ENCODE measurements at regions not wholly inside any gene's neighbourhood (a gene's known extent, or its start where the extent isn't known, plus 50 kb on each side); places are given as distances from the start of the nearest gene placed in this dataset.

- Mint-ChIP-seq H3K4me3 (no peak overlapping the region), H3K4me1 (no peaks in the 10 kb centered on the region), H3K27ac (no peak overlapping the region), H3K27me3 (peaks cover 22% of the 10 kb centered on the region), H3K36me3 (no peaks in the 10 kb centered on the region), H3K9me3 (no peaks in the 10 kb centered on the region)
Measured at GRCh38 chr2:65701191-65701590, 268.8 kb upstream of the SPRED2 start.

- peaks cover 22% of the 10 kb centered on the region for H3K27me3 Mint-ChIP-seq
- no peak overlapping the region for H3K4me3 Mint-ChIP-seq
- H3K4me1 Mint-ChIP-seq = no peaks in the 10 kb centered on the region
- H3K9me3 Mint-ChIP-seq = no peaks in the 10 kb centered on the region
- H3K27ac Mint-ChIP-seq = no peak overlapping the region
- H3K36me3 Mint-ChIP-seq = no peaks in the 10 kb centered on the region
Measured at GRCh38 chr2:65700720-65701119, 268.3 kb upstream of the SPRED2 start.

DNA sequence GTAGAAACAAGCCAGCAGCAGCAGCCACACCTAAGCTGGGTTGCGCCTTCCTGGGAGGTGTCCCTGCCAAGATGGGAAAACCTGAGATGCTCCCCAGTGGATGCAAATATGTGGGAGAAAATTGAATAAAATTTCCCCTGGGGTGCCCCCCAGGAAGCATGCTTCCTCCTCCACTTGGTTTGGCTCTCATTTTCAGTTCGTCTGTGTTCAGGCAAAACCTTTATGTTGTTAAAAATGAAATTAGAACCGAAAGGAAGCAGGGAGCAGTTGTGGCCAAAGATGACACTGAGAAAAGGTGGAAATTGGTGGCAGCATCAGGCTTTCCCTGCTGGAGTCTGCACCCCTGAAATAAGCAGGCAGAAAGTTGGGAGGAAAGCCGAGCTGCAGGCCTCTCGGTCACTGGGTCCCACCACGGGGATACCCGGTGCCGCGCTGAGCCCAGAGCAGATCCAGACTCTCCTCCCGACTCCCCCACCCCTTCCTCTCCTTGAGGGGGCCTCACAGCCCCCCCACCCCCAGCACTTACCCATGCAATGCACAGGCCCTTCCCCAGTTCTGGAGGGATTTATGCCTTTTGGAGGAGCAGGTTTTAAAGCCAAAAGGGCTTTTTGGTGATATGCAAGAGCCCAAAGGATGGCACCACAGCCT lies 267.7 kb upstream of the SPRED2 start:
- no peak overlapping the region for H3K27ac Mint-ChIP-seq
- H3K27me3 Mint-ChIP-seq = peaks cover 22% of the 10 kb centered on the region
- no peaks in the 10 kb centered on the region for H3K36me3 Mint-ChIP-seq
- H3K4me3 Mint-ChIP-seq = no peak overlapping the region
- H3K4me1 Mint-ChIP-seq = no peaks in the 10 kb centered on the region
- H3K9me3 Mint-ChIP-seq = no peaks in the 10 kb centered on the region

- Mint-ChIP-seq H3K27ac (no peak overlapping the region), H3K27me3 (peaks cover 9% of the 10 kb centered on the region), H3K36me3 (no peaks in the 10 kb centered on the region), H3K4me3 (no peak overlapping the region), H3K9me3 (no peaks in the 10 kb centered on the region), H3K4me1 (no peaks in the 10 kb centered on the region)
Measured at GRCh38 chr2:65691816-65692215, 259.4 kb upstream of the SPRED2 start.

- Mint-ChIP-seq H3K27ac (no peak overlapping the region), H3K4me3 (no peak overlapping the region)
Measured at GRCh38 chr2:65688141-65688886, 255.9 kb upstream of the SPRED2 start.

DNA sequence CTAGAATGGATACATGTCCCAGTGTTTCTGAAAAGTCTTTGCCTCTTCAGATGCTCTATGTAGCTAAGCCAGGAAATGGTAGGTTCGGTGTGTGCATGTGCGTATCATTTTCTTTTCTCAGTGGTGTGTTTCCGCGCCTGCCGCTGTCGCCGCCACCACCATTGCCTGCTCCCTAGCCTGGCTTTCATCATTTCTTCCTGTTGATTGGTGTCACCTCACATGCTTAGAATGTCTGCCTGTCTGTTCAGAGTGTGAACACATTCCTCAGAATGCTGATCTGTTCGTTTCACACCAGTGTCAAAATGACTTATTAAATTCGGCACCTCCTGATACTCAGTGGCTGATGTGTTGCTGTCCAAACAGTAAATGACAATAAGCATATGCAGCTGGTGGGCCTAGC lies 255.2 kb upstream of the SPRED2 start:
- no peak overlapping the region for H3K27ac Mint-ChIP-seq
- no peak overlapping the region for H3K4me3 Mint-ChIP-seq
- no peaks in the 10 kb centered on the region for H3K9me3 Mint-ChIP-seq
- H3K4me1 Mint-ChIP-seq = no peaks in the 10 kb centered on the region
- peaks cover 11% of the 10 kb centered on the region for H3K27me3 Mint-ChIP-seq
- no peaks in the 10 kb centered on the region for H3K36me3 Mint-ChIP-seq

More at GRCh38 chr2:65688141-65688886, 255.9 kb upstream of the SPRED2 start:
- Mint-ChIP-seq H3K27me3 (peaks cover 10% of the 10 kb centered on the region), H3K36me3 (no peaks in the 10 kb centered on the region), H3K9me3 (no peaks in the 10 kb centered on the region), H3K4me1 (no peaks in the 10 kb centered on the region)

DNA sequence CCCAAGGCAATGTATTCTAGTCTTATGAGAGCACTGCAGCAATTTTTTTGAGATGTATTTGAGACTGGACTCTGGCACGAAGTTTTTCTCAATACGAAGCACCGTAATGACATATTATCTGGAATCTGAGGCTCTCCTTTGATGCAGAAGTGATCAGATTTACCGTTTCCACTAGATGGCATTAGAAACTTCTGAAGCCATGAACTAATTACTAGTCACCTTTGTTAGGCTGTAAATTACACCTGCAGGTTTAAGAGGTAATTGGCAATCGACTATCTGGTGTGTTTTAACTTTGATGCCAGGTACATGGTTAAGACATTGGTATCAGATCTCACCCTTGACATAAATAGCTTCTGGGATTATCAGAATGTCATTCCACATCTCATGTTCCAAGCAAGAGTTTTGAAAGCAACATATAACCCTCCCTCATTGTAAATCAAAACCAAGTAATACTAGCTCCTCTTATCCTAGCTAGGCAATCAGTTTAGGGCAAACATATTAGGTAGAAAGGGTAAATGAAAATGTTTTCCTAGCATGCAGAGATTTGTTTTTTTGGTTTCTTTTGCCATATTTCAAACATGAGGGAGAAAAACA lies 254.6 kb upstream of the SPRED2 start:
- no peak overlapping the region for H3K27ac Mint-ChIP-seq
- no peaks in the 10 kb centered on the region for H3K36me3 Mint-ChIP-seq
- no peaks in the 10 kb centered on the region for H3K4me1 Mint-ChIP-seq
- H3K9me3 Mint-ChIP-seq = no peaks in the 10 kb centered on the region
- no peak overlapping the region for H3K4me3 Mint-ChIP-seq
- H3K27me3 Mint-ChIP-seq = peaks cover 11% of the 10 kb centered on the region

DNA sequence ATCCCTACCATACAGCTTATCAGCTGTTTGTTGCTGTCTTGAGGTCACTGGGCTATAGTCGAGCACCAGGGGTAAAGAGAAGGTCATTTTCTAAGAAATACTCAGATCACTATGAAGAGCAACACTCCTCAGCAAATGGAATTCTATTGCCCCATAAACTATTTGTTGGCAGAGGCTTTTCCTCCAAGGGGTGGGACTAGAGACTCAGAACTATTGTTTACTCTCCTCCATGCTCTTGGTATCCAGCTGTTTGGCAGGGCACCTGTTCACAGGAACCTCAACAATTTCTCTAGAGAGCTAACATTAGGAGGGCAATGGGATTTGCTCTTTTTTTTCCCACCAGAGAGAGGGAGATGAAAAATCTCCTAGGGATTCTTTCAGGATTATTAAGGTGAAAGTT lies 249.1 kb upstream of the SPRED2 start:
- H3K36me3 Mint-ChIP-seq = no peaks in the 10 kb centered on the region
- peaks cover 17% of the 10 kb centered on the region for H3K27me3 Mint-ChIP-seq
- no peaks in the 10 kb centered on the region for H3K4me1 Mint-ChIP-seq
- no peak overlapping the region for H3K27ac Mint-ChIP-seq
- no peaks in the 10 kb centered on the region for H3K9me3 Mint-ChIP-seq
- H3K4me3 Mint-ChIP-seq = no peak overlapping the region

- H3K4me1 Mint-ChIP-seq = no peaks in the 10 kb centered on the region
- peaks cover 14% of the 10 kb centered on the region for H3K9me3 Mint-ChIP-seq
- H3K4me3 Mint-ChIP-seq = no peak overlapping the region
- H3K27me3 Mint-ChIP-seq = peaks cover 27% of the 10 kb centered on the region
- H3K27ac Mint-ChIP-seq = no peak overlapping the region
- no peaks in the 10 kb centered on the region for H3K36me3 Mint-ChIP-seq
Measured at GRCh38 chr2:65678779-65679391, 246.5 kb upstream of the SPRED2 start.

DNA sequence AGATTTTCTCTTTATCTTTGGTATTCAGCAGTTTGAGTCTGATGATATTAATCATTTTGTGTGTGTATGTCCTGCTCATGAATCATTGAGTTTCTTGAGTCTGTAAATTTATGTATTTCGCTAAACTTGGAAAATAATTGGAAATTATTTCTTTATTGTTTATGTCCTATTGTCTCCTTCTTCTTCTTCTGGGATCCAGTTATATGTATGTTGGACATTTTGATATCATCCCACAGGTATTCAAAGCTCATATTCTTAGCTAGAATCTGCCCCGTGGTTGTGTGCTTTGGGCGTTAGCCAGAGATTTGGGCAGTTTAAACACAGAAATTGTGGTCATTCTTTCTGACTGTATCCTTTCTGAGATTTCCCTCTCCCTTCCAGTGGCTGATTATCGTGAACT lies 243.0 kb upstream of the SPRED2 start:
- no peaks in the 10 kb centered on the region for H3K4me1 Mint-ChIP-seq
- no peaks in the 10 kb centered on the region for H3K36me3 Mint-ChIP-seq
- peaks cover 20% of the 10 kb centered on the region for H3K27me3 Mint-ChIP-seq
- peaks cover 14% of the 10 kb centered on the region for H3K9me3 Mint-ChIP-seq
- H3K27ac Mint-ChIP-seq = no peak overlapping the region
- no peak overlapping the region for H3K4me3 Mint-ChIP-seq

- H3K27me3 Mint-ChIP-seq = peaks cover 11% of the 10 kb centered on the region
- peaks cover 23% of the 10 kb centered on the region for H3K9me3 Mint-ChIP-seq
- H3K27ac Mint-ChIP-seq = no peak overlapping the region
- H3K4me3 Mint-ChIP-seq = no peak overlapping the region
- H3K36me3 Mint-ChIP-seq = peaks cover 1% of the 10 kb centered on the region
- H3K4me1 Mint-ChIP-seq = no peaks in the 10 kb centered on the region
Measured at GRCh38 chr2:65671670-65672242, 239.4 kb upstream of the SPRED2 start.

- Mint-ChIP-seq H3K4me3 (no peak overlapping the region), H3K36me3 (peaks cover 1% of the 10 kb centered on the region), H3K27me3 (peaks cover 7% of the 10 kb centered on the region), H3K9me3 (peaks cover 13% of the 10 kb centered on the region), H3K27ac (no peak overlapping the region), H3K4me1 (no peaks in the 10 kb centered on the region)
Measured at GRCh38 chr2:65669574-65669973, 237.2 kb upstream of the SPRED2 start.

DNA sequence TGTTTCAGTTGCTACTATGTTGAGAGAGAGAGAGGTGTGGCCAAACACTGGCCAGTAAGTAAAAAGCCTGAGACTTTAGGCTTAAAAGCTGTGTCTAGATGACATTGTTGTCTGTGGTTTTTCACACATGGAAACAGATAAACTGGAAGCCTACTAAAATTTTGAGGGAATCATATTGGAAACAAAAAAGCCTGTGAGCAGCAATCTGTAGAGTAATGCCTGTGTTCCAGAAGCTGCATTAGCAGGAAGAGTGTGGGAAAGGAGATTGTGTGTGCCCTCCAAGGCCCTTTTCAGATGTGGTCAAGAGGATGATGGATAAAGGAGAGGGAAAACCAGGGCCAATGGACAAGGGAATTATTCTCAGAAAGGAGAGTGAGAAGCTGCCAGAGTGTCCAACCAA lies 236.3 kb upstream of the SPRED2 start:
- H3K4me1 Mint-ChIP-seq = no peaks in the 10 kb centered on the region
- H3K4me3 Mint-ChIP-seq = no peak overlapping the region
- H3K9me3 Mint-ChIP-seq = peaks cover 9% of the 10 kb centered on the region
- peaks cover 1% of the 10 kb centered on the region for H3K36me3 Mint-ChIP-seq
- peak overlapping the region; percentile 11 for H3K27ac Mint-ChIP-seq
- peaks cover 4% of the 10 kb centered on the region for H3K27me3 Mint-ChIP-seq

GRCh38 chr2:65666156-65666725 lies 233.8 kb upstream of the SPRED2 start:
- no peaks in the 10 kb centered on the region for H3K4me1 Mint-ChIP-seq
- no peak overlapping the region for H3K4me3 Mint-ChIP-seq
- no peak overlapping the region for H3K27ac Mint-ChIP-seq
- H3K27me3 Mint-ChIP-seq = peaks cover 7% of the 10 kb centered on the region
- H3K36me3 Mint-ChIP-seq = peaks cover 1% of the 10 kb centered on the region
- peaks cover 9% of the 10 kb centered on the region for H3K9me3 Mint-ChIP-seq

GRCh38 chr2:65664931-65665330 lies 232.5 kb upstream of the SPRED2 start:
- Mint-ChIP-seq H3K9me3 (peaks cover 9% of the 10 kb centered on the region), H3K4me1 (no peaks in the 10 kb centered on the region), H3K27me3 (peaks cover 7% of the 10 kb centered on the region), H3K4me3 (no peak overlapping the region), H3K36me3 (peaks cover 1% of the 10 kb centered on the region), H3K27ac (no peak overlapping the region)
